Neural cell (in vitro differentiated cells): ENCODE measurements at regions not wholly inside any gene's neighbourhood (a gene's known extent, or its start where the extent isn't known, plus 50 kb on each side); places are given as distances from the start of the nearest gene placed in this dataset.

ENCODE experiments used
- H2AFZ ChIP-seq: fragments of 200-600, 300-800 bp; sonication (generic), shearing (Covaris generic); 2 replicates; pipeline ENCODE4 v1.6.0; 2014; ENCODE audit warnings: low read depth, mild to moderate bottlenecking, antibody characterized with exemption, low read length, moderate library complexity
- H3F3A ChIP-seq: fragments of 200-600 bp; shearing (Covaris generic); 2 replicates; pipeline ENCODE4 v1.6.1; 2016; ENCODE audit warnings: mild to moderate bottlenecking, moderate library complexity, mixed read lengths, antibody characterized with exemption, low read length; ENCODE audit not compliant: insufficient read depth, poor library complexity, severe bottlenecking
- H3K27ac ChIP-seq: fragments of 200-600, 300-800 bp; sonication (generic), shearing (Covaris generic); 2 replicates; pipeline ENCODE4 v1.5.1; 2014; ENCODE audit warnings: mild to moderate bottlenecking, low read length, moderate library complexity
- H3K27me3 ChIP-seq: fragments of 300-800, 200-600 bp; sonication (generic), shearing (Covaris generic); 2 replicates; pipeline ENCODE4 v1.6.0; 2014; ENCODE audit warnings: mild to moderate bottlenecking, low read depth, low read length, moderate library complexity; ENCODE audit not compliant: insufficient read depth
- H3K36me3 ChIP-seq: fragments of 300-800, 200-600 bp; sonication (generic), shearing (Covaris generic); 2 replicates; pipeline ENCODE4 v1.5.1; 2014; ENCODE audit warnings: mild to moderate bottlenecking, antibody characterized with exemption, low read length, moderate library complexity; ENCODE audit not compliant: insufficient read depth
- H3K4me2 ChIP-seq: fragments of 300-800, 200-600 bp; sonication (generic), shearing (Covaris generic); 2 replicates; pipeline ENCODE4 v1.6.0; 2014; ENCODE audit warnings: mild to moderate bottlenecking, low read length
- H3K4me3 ChIP-seq: fragments of 300-800, 200-600 bp; sonication (generic), shearing (Covaris generic); 2 replicates; pipeline ENCODE4 v1.5.1; 2014; ENCODE audit warnings: mild to moderate bottlenecking, low read length, moderate library complexity
- H3K79me2 ChIP-seq: fragments of 200-600 bp; shearing (Covaris generic); replicated peaks from 2 replicates; pipeline ENCODE4 v1.6.0; 2014; ENCODE audit warnings: mild to moderate bottlenecking, low read length, moderate library complexity; ENCODE audit not compliant: insufficient read depth
- H3K9ac ChIP-seq: fragments of 300-800, 200-600 bp; sonication (generic), shearing (Covaris generic); 2 replicates; pipeline ENCODE4 v1.6.1; 2016; ENCODE audit warnings: mild to moderate bottlenecking, low read length, mixed read lengths
- H3K9me2 ChIP-seq: fragments of 200-600 bp; shearing (Covaris generic); 2 replicates; pipeline ENCODE4 v1.6.1; 2016; ENCODE audit warnings: mild to moderate bottlenecking, low read length, mixed read lengths; ENCODE audit not compliant: insufficient read depth
- H3K9me3 ChIP-seq: fragments of 200-600, 300-800 bp; sonication (generic), shearing (Covaris generic); 2 replicates; pipeline ENCODE4 v1.6.1; 2016; ENCODE audit warnings: mild to moderate bottlenecking, mixed run types, low read length, moderate library complexity, mixed read lengths
- H4K20me1 ChIP-seq: fragments of 200-600 bp; shearing (Covaris generic); 2 replicates; pipeline ENCODE4 v1.6.1; 2016; ENCODE audit warnings: mild to moderate bottlenecking, mixed run types; ENCODE audit not compliant: insufficient read depth
- CTCF ChIP-seq: fragments of 450-650 bp; IDR thresholded peaks from 2 replicates; pipeline ENCODE4 v1.5.1; 2014; ENCODE audit warnings: antibody characterized with exemption, mild to moderate bottlenecking, moderate library complexity; ENCODE audit not compliant: poor library complexity, severe bottlenecking
- EP300 ChIP-seq: fragments of 450-650 bp; conservative IDR thresholded peaks from 2 replicates; pipeline ENCODE4 v1.6.1; 2014; ENCODE audit warnings: antibody characterized with exemption, mild to moderate bottlenecking, moderate library complexity; ENCODE audit not compliant: poor library complexity, severe bottlenecking
- EZH2 ChIP-seq: fragments of 200-600, 300-800 bp; shearing (Covaris generic), sonication (generic); IDR thresholded peaks from 2 replicates; pipeline ENCODE4 v1.6.1; 2014; ENCODE audit warnings: antibody characterized with exemption, low read length, borderline replicate concordance, mild to moderate bottlenecking; ENCODE audit not compliant: insufficient read depth, poor library complexity, severe bottlenecking
- MXI1 ChIP-seq: fragments of 450-650 bp; conservative IDR thresholded peaks from 2 replicates; pipeline ENCODE4 v1.6.1; 2014; ENCODE audit warnings: antibody characterized with exemption, mild to moderate bottlenecking; ENCODE audit not compliant: poor library complexity, severe bottlenecking
- POLR2AphosphoS5 ChIP-seq: IDR thresholded peaks from 2 replicates; pipeline ENCODE4 v1.6.1; 2012
- RAD21 ChIP-seq: fragments of 450-650 bp; conservative IDR thresholded peaks from 2 replicates; pipeline ENCODE4 v1.6.1; 2014; ENCODE audit warnings: antibody characterized with exemption, mild to moderate bottlenecking, moderate library complexity
- REST ChIP-seq: IDR thresholded peaks from 2 replicates; pipeline ENCODE4 v1.6.1; 2012; ENCODE audit warnings: borderline replicate concordance
- SMC3 ChIP-seq: fragments of 450-650 bp; conservative IDR thresholded peaks from 2 replicates; pipeline ENCODE4 v1.6.1; 2014; ENCODE audit warnings: antibody characterized with exemption, mild to moderate bottlenecking, moderate library complexity; ENCODE audit not compliant: poor library complexity
- TAF1 ChIP-seq: IDR thresholded peaks from 2 replicates; pipeline ENCODE4 v1.6.1; 2012; ENCODE audit warnings: low read depth

DNA sequence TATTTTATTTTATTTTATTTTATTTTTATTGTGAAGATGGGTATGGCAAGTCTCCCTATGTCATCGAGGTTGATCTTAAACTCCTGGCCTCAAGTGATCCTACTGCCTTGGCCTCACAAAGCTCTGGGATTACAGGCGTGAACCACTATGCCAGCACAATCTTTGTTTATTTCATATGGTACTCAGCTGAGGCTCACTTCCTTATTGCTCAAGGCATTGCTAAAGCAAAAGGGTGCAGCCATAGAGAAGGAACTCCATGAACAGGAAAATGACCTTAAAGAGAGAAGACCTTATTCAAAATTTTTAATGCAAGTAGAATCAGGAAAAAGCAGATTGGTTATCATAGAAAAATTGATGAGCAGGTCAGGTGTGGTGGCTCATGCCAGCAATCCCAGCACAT, 110.6 kb upstream of the RBBP6 start:
- no peak overlapping the region for H3K4me2 ChIP-seq

DNA sequence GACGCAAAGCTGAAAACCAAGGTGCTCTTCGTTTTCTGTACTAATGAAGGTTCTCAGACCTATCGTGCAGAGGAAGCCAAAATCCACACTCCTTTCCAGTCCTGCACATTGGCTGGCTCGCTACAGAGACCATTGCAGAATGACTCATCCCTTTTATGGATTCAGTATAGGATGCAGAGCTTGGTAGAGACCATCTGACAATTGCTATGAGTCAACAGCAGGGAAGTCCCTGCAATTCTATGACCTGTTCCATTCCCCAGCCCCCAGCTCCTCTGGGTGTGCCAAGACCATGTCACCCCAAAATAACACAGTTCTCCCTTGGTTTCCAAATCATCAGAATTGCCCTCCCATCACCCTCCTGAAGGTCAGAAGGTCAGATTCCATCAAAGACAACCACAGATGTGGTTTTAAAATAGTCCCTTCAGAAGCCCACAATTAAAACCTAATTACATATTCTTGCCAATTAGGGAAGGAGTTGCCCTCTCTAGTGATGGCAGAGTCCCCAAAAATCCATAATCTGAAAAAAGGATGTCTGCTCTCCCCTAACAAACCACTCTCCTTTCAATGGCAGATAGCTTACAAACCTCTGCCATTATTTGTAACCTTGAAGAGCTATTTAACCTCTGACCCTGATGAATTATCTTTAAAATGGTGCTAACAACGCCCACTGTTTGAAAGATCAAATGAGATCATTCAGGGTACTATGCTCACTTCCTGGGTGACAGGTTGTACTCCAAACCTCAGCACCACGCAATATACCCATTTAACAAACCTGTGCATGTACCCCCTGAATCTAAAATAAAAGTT, 108.2 kb upstream of the RBBP6 start:
- H3K36me3 ChIP-seq: no peaks in the 10 kb centered on the region
- H3K27me3 ChIP-seq: no peaks in the 10 kb centered on the region
- no peak for TF ChIP-seq CTCF
- TF ChIP-seq SMC3: no peak
- TF ChIP-seq POLR2AphosphoS5: no peak
- TF ChIP-seq MXI1: no peak
- TF ChIP-seq EP300: no peak
- TF ChIP-seq RAD21: no peak
- TF ChIP-seq TAF1: no peak
- TF ChIP-seq REST: no peak
- no peak for TF ChIP-seq EZH2
- H3K4me3 ChIP-seq: no peak overlapping the region
- no peaks in the 10 kb centered on the region for H3K79me2 ChIP-seq
- no peak overlapping the region for H3K9ac ChIP-seq
- no peaks in the 10 kb centered on the region for H3K9me2 ChIP-seq
- H4K20me1 ChIP-seq: no peaks in the 10 kb centered on the region
- H3K4me2 ChIP-seq: no peak overlapping the region
- H2AFZ ChIP-seq: no peak overlapping the region
- H3F3A ChIP-seq: no peaks in the 10 kb centered on the region
- no peak overlapping the region for H3K27ac ChIP-seq
- H3K9me3 ChIP-seq: no peaks in the 10 kb centered on the region

More for the DNA sequence above, 110.6 kb upstream of the RBBP6 start:
- TF ChIP-seq MXI1 (no peak), SMC3 (no peak)
- Histone ChIP-seq H3K27me3 (no peaks in the 10 kb centered on the region), H3K9me3 (no peaks in the 10 kb centered on the region), H3K9ac (no peak overlapping the region), H3K27ac (no peak overlapping the region), H3K9me2 (no peaks in the 10 kb centered on the region), H3K4me3 (no peak overlapping the region), H4K20me1 (no peaks in the 10 kb centered on the region), H3F3A (no peaks in the 10 kb centered on the region), H2AFZ (no peak overlapping the region), H3K79me2 (no peaks in the 10 kb centered on the region), H3K36me3 (no peaks in the 10 kb centered on the region)
